ENCODE measurements at regions not wholly inside any gene's neighbourhood (a gene's known extent, or its start where the extent isn't known, plus 50 kb on each side); places are given as distances from the start of the nearest gene placed in this dataset.
"Not testable (repeated sequence)": the region's sequence is repeated elsewhere in the genome, so short reads cannot be mapped to it uniquely, and the experiment has no call there.

- no peak for DNase-seq
Observed at GRCh38 chr16:79843145-79843544, 242.6 kb upstream of the MAF start.

GRCh38 chr16:79842197-79842596, 241.7 kb upstream of the MAF start:
- no peak for DNase-seq

GRCh38 chr16:79839466-79840341, 239.2 kb upstream of the MAF start:
- DNase-seq = no peak

- DNase-seq = no peak
Observed at GRCh38 chr16:79838496-79839259, 238.1 kb upstream of the MAF start.

- no peak for DNase-seq
Observed at GRCh38 chr16:79836144-79836543, 235.6 kb upstream of the MAF start.

- DNase-seq = no peak
Observed at GRCh38 chr16:79835194-79835593, 234.7 kb upstream of the MAF start.

- no peak for DNase-seq
Observed at GRCh38 chr16:79834720-79835119, 234.2 kb upstream of the MAF start.

GRCh38 chr16:79834003-79834402, 233.5 kb upstream of the MAF start:
- DNase-seq = not testable (repeated sequence)

GRCh38 chr16:79833559-79833958, 233.0 kb upstream of the MAF start:
- DNase-seq = no peak

- DNase-seq = no peak
Observed at GRCh38 chr16:79826732-79827475, 226.4 kb upstream of the MAF start.

- no peak for DNase-seq
Observed at GRCh38 chr16:79825002-79825401, 224.5 kb upstream of the MAF start.

GRCh38 chr16:79823639-79824038, 223.1 kb upstream of the MAF start:
- no peak for DNase-seq

GRCh38 chr16:79821911-79822310, 221.4 kb upstream of the MAF start:
- no peak for DNase-seq

- no peak for DNase-seq
Observed at GRCh38 chr16:79816081-79816497, 215.6 kb upstream of the MAF start.

- DNase-seq = no peak
Observed at GRCh38 chr16:79815049-79815448, 214.5 kb upstream of the MAF start.

- DNase-seq = no peak
Observed at GRCh38 chr16:79814124-79814523, 213.6 kb upstream of the MAF start.

GRCh38 chr16:79811541-79811940, 211.0 kb upstream of the MAF start:
- no peak for DNase-seq

- no peak for DNase-seq
Observed at GRCh38 chr16:79810449-79811189, 210.1 kb upstream of the MAF start.

- DNase-seq = no peak
Observed at GRCh38 chr16:79809376-79809775, 208.8 kb upstream of the MAF start.

- no peak for DNase-seq
Observed at GRCh38 chr16:79808731-79809130, 208.2 kb upstream of the MAF start.

- no peak for DNase-seq
Observed at GRCh38 chr16:79806757-79807156, 206.2 kb upstream of the MAF start.

GRCh38 chr16:79805621-79806020, 205.1 kb upstream of the MAF start:
- DNase-seq = no peak

- no peak for DNase-seq
Observed at GRCh38 chr16:79801646-79802045, 201.1 kb upstream of the MAF start.
